ENCODE measurements at regions not wholly inside any gene's neighbourhood (a gene's known extent, or its start where the extent isn't known, plus 50 kb on each side); places are given as distances from the start of the nearest gene placed in this dataset.
A peak's percentile ranks its signal among the peaks of the same experiment; 100 is the strongest.

DNA sequence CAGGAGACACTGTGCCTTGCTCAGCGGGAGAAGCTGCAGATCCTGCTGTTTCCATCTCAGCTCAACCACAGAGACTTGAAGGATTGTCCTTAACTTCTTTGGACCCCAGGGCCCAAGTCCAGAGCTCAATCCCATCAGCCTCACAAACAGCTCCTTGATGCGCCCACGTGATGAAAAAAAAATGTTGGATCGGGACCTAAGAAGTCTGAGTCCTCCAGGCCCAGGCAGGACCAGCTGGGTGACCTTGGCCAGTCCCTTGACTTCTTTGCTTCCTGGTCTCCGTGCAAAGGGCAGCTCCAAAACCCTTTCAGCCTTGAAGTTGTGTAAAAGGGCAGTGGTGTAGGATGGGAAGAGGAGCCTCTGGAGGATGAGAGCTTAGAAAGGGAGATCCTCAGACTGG lies 175.5 kb downstream of the ZFP36L2 start:
- Histone ChIP-seq H3K36me3 (ENCODE audit: control insufficient read depth in 2 of 2, extremely low read depth in 1 of 2, insufficient read depth in 2 of 2, low read length in 2 of 2) (no peaks in the 10 kb centered on the region), H3K4me1 (ENCODE audit: control insufficient read depth, extremely low read depth, insufficient read depth, low read length) (peaks cover 36% of the 10 kb centered on the region), H3K9me3 (ENCODE audit: control insufficient read depth, low read depth, low read length) (no peaks in the 10 kb centered on the region), H4K20me1 (ENCODE audit: control insufficient read depth, extremely low read depth, insufficient read depth, low read length) (no peaks in the 10 kb centered on the region), H3K79me2 (ENCODE audit: control insufficient read depth, insufficient read depth, low read length) (no peaks in the 10 kb centered on the region), H3K4me3 (ENCODE audit: control insufficient read depth in 2 of 3, extremely low read depth in 1 of 3, insufficient read depth in 2 of 3, low read depth in 1 of 3, low read length in 3 of 3) (no peak overlapping the region), H2AFZ (ENCODE audit: control insufficient read depth, low read length) (no peak overlapping the region), H3K27ac (ENCODE audit: control insufficient read depth, insufficient read depth, low read length) (peak overlapping the region; percentile 94), H3K9ac (ENCODE audit: control insufficient read depth, extremely low read depth, insufficient read depth, low read length) (peak overlapping the region; percentile 75), H3K4me2 (ENCODE audit: control insufficient read depth, extremely low read depth, insufficient read depth, low read depth, low read length) (peak overlapping the region; percentile 68), H3K27me3 (ENCODE audit: control insufficient read depth, extremely low read depth, insufficient read depth, low read length) (no peaks in the 10 kb centered on the region), H3K9me1 (ENCODE audit: control insufficient read depth, extremely low read depth, insufficient read depth, low read length) (no peaks in the 10 kb centered on the region)
- no peak for DNase-seq (ENCODE audit: low read depth, low spot score)
- FAIRE-seq: no peak
- dilution Hi-C loops (cut with MboI; ENCODE audit: extremely low pct_ligation_motif_present, low sequenced_read_pairs): no loop called here
- TF ChIP-seq, protein P1, sequence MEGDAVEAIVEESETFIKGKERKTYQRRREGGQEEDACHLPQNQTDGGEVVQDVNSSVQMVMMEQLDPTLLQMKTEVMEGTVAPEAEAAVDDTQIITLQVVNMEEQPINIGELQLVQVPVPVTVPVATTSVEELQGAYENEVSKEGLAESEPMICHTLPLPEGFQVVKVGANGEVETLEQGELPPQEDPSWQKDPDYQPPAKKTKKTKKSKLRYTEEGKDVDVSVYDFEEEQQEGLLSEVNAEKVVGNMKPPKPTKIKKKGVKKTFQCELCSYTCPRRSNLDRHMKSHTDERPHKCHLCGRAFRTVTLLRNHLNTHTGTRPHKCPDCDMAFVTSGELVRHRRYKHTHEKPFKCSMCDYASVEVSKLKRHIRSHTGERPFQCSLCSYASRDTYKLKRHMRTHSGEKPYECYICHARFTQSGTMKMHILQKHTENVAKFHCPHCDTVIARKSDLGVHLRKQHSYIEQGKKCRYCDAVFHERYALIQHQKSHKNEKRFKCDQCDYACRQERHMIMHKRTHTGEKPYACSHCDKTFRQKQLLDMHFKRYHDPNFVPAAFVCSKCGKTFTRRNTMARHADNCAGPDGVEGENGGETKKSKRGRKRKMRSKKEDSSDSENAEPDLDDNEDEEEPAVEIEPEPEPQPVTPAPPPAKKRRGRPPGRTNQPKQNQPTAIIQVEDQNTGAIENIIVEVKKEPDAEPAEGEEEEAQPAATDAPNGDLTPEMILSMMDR (optimal IDR thresholded peaks at IDR 0.05 in 1 of 3, IDR thresholded peaks at IDR 0.05 in 1 of 3, conservative IDR thresholded peaks at IDR 0.05 in 1 of 3; ENCODE audit: extremely low read depth in 1 of 3, insufficient read depth in 2 of 3, low read length in 3 of 3): no peak
- TF ChIP-seq EZH2 (IDR thresholded peaks at IDR 0.05; ENCODE audit: low read length): no peak

DNA sequence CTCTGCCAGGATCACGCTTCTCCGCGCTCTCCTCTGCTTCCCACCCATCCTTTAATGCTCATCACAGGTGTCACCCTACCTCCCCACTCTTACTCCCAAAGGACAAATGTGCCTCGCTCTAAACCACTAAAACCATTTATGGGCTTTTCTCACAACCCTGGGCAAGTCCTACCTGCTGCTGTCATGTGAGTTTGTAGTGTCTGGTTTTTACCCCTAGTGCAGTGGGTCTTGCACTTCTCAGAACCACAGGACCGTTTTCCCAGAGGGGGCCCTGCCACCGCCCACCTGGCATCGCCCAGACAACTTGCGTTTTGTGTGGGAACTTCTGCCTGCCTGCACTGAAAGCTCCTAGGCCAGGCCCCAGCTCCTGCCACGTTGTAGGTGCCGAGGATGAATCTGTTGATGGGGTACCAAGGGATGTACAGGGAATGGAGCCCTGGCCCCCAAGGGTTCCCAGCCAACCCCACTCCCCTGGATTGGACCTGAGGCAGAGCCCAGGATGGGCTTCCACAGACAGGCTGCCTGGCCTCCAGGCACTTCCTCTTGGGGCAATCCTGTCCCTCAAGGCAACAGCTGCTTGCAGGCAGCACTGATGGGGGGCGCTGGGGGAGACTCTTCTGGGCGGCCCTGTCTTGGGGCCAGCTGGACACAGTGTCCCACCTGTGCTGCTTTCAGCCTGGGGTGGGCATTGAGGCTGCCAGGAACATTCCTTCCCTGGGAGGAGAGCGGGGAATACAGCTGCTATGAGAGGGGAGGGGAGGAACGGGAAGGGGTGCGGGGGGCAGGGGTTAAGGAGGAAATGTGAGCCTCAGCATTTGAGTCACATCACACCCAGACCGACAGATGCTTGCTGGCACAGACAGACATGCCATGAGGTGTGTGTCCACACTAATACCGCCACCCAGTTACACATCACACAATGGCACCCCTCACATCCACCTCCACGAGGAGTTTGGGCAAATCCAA lies 176.3 kb downstream of the ZFP36L2 start:
- TF ChIP-seq EZH2 (IDR thresholded peaks at IDR 0.05; ENCODE audit: low read length): no peak
- TF ChIP-seq, protein P1 (optimal IDR thresholded peaks at IDR 0.05 in 1 of 3, IDR thresholded peaks at IDR 0.05 in 1 of 3, conservative IDR thresholded peaks at IDR 0.05 in 1 of 3; ENCODE audit: extremely low read depth in 1 of 3, insufficient read depth in 2 of 3, low read length in 3 of 3): no peak
- Histone ChIP-seq H3K79me2 (ENCODE audit: control insufficient read depth, insufficient read depth, low read length) (no peaks in the 10 kb centered on the region), H3K36me3 (ENCODE audit: control insufficient read depth in 2 of 2, extremely low read depth in 1 of 2, insufficient read depth in 2 of 2, low read length in 2 of 2) (no peaks in the 10 kb centered on the region), H3K9me3 (ENCODE audit: control insufficient read depth, low read depth, low read length) (no peaks in the 10 kb centered on the region), H2AFZ (ENCODE audit: control insufficient read depth, low read length) (no peak overlapping the region), H3K4me1 (ENCODE audit: control insufficient read depth, extremely low read depth, insufficient read depth, low read length) (peaks cover 36% of the 10 kb centered on the region), H3K27me3 (ENCODE audit: control insufficient read depth, extremely low read depth, insufficient read depth, low read length) (no peaks in the 10 kb centered on the region), H4K20me1 (ENCODE audit: control insufficient read depth, extremely low read depth, insufficient read depth, low read length) (no peaks in the 10 kb centered on the region), H3K4me2 (ENCODE audit: control insufficient read depth, extremely low read depth, insufficient read depth, low read depth, low read length) (peak overlapping the region; percentile 68), H3K9ac (ENCODE audit: control insufficient read depth, extremely low read depth, insufficient read depth, low read length) (peak overlapping the region; percentile 75), H3K4me3 (ENCODE audit: control insufficient read depth in 2 of 3, extremely low read depth in 1 of 3, insufficient read depth in 2 of 3, low read depth in 1 of 3, low read length in 3 of 3) (no peak overlapping the region), H3K9me1 (ENCODE audit: control insufficient read depth, extremely low read depth, insufficient read depth, low read length) (no peaks in the 10 kb centered on the region), H3K27ac (ENCODE audit: control insufficient read depth, insufficient read depth, low read length) (peak overlapping the region; percentile 94)
- dilution Hi-C loops (cut with MboI; ENCODE audit: extremely low pct_ligation_motif_present, low sequenced_read_pairs): no loop called here
- no peak for DNase-seq (ENCODE audit: low read depth, low spot score)
- peak; percentile 87 for FAIRE-seq

Measured in keratinocyte (primary cell).